Epithelial cell of proximal tubule (primary cell): ENCODE measurements at regions not wholly inside any gene's neighbourhood (a gene's known extent, or its start where the extent isn't known, plus 50 kb on each side); places are given as distances from the start of the nearest gene placed in this dataset.

ENCODE experiments used
- DNase-seq: peaks from one replicate; pipeline ENCODE4 v3.0.0-alpha.2; 2011; ENCODE audit warnings: low read depth
- H3K4me3 ChIP-seq: 2 replicates; pipeline ENCODE4 v1.5.1; 2011; ENCODE audit warnings: low read depth, mild to moderate bottlenecking, low read length
- TF ChIP-seq, protein P1 (sequence below): conservative IDR thresholded peaks from 2 replicates; pipeline ENCODE4 v1.5.1; 2012; ENCODE audit warnings: low read depth, mild to moderate bottlenecking, low read length

DNA sequence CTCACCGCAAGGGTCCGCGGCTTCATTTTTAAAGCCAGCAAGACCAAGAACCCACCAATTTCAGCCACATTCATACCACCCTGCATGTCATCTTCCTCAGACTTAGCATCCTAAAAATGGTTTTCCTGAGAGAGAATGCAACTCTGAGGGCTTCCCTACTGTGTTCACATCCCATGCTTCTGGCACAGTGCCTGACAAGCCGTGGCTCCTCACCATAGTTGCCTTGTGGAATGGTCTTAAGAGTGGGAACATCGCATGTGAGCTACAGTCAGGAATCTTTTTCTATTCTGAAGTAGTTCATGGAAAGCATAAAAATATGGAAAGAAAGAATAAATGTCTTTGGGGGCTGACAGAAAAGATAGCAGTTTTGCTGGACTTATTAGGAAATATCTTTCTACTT is 120.3 kb downstream of the RAP2B start:
- TF ChIP-seq, protein P1, sequence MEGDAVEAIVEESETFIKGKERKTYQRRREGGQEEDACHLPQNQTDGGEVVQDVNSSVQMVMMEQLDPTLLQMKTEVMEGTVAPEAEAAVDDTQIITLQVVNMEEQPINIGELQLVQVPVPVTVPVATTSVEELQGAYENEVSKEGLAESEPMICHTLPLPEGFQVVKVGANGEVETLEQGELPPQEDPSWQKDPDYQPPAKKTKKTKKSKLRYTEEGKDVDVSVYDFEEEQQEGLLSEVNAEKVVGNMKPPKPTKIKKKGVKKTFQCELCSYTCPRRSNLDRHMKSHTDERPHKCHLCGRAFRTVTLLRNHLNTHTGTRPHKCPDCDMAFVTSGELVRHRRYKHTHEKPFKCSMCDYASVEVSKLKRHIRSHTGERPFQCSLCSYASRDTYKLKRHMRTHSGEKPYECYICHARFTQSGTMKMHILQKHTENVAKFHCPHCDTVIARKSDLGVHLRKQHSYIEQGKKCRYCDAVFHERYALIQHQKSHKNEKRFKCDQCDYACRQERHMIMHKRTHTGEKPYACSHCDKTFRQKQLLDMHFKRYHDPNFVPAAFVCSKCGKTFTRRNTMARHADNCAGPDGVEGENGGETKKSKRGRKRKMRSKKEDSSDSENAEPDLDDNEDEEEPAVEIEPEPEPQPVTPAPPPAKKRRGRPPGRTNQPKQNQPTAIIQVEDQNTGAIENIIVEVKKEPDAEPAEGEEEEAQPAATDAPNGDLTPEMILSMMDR = no peak
- DNase-seq = no peak
- H3K4me3 ChIP-seq = no peak overlapping the region

DNA sequence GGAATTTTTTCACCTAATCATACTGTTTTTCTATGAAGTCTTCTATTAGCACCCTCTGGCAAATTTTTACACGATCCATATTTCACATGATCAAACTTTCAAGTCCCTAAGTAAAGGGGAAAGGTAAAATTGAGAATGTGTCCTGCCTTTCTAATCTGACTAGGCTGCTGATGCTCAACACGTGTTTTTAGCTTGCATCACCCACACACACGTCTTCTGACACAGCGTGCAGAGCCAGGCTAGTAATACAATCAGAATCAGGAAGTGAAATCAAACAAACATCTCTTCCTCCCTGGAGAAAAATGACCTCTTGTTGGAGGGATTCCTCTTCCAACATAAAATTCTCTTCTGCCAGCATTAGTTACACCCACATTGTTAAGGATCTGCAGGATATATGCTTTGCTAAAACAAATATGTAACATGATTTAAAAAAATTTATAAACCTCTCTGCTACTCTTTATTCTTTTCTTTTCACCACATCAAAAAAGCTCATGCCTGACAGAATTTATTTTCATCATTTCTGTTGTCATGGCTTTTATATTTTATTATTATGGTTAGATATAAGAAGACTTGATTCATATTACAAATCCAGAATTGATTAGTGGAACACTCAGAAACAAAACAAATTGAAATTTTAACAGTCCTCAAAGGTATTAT is 122.4 kb downstream of the RAP2B start:
- H3K4me3 ChIP-seq = no peak overlapping the region
- peak; percentile 35 for DNase-seq
- TF ChIP-seq, protein P1 = no peak

DNA sequence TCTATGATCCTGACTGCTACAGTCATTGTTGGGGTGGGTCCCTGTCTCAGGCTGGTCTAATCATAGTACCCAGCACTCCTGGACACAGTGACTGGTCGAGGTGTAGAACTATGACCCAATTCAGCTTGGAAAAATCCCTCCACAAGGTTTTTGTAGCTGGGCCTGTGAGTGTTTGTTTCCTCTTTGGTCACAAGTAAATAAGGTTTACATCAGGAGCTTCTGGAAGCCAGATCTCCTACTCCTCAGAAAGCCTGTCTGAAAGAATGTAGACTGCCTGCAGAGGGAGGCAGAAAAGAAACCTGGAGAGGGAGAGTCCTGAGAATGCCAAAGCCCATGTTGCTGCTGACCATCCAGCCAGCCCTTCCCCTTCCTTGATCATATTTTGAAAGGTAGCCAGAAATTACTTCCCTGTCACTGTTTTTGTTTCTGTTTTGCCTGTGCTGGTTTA is 123.2 kb downstream of the RAP2B start:
- no peak for DNase-seq
- TF ChIP-seq, protein P1 = no peak
- no peak overlapping the region for H3K4me3 ChIP-seq

- no peak overlapping the region for H3K4me3 ChIP-seq
- TF ChIP-seq, protein P1 = no peak
- DNase-seq = no peak
These were observed 124.0 kb downstream of the RAP2B start for GRCh38 chr3:153285982-153286381.

- DNase-seq = no peak
- TF ChIP-seq, protein P1 = no peak
- no peak overlapping the region for H3K4me3 ChIP-seq
These were observed 125.0 kb downstream of the RAP2B start for GRCh38 chr3:153287017-153287416.

- H3K4me3 ChIP-seq = no peak overlapping the region
- DNase-seq = no peak
- TF ChIP-seq, protein P1 = no peak
These were observed 127.3 kb downstream of the RAP2B start for GRCh38 chr3:153289334-153289808.
